ENCODE measurements at regions not wholly inside any gene's neighbourhood (a gene's known extent, or its start where the extent isn't known, plus 50 kb on each side); places are given as distances from the start of the nearest gene placed in this dataset.

GRCh38 chr9:91043056-91043810, 241.6 kb downstream of the SYK start:
- no peak for DNase-seq

- no peak for DNase-seq
Measured at GRCh38 chr9:91043811-91044175, 242.2 kb downstream of the SYK start.

- DNase-seq = no peak
Measured at GRCh38 chr9:91044354-91044753, 242.7 kb downstream of the SYK start.

GRCh38 chr9:91045041-91045440, 243.4 kb downstream of the SYK start:
- no peak for DNase-seq

- DNase-seq = no peak
Measured at GRCh38 chr9:91047529-91047928, 245.9 kb downstream of the SYK start.

GRCh38 chr9:91047993-91048607, 246.5 kb downstream of the SYK start:
- DNase-seq = no peak

GRCh38 chr9:91048749-91049148, 247.1 kb downstream of the SYK start:
- no peak for DNase-seq

GRCh38 chr9:91053824-91054223, 252.2 kb downstream of the SYK start:
- DNase-seq = no peak

- DNase-seq = no peak
Measured at GRCh38 chr9:91055845-91056244, 254.2 kb downstream of the SYK start.

GRCh38 chr9:91056486-91056885, 254.9 kb downstream of the SYK start:
- no peak for DNase-seq

- no peak for DNase-seq
Measured at GRCh38 chr9:91056917-91057316, 255.3 kb downstream of the SYK start.

- DNase-seq = no peak
Measured at GRCh38 chr9:91059713-91060112, 258.1 kb downstream of the SYK start.

GRCh38 chr9:91060520-91061343, 259.1 kb downstream of the SYK start:
- no peak for DNase-seq

GRCh38 chr9:91061506-91061905, 259.9 kb downstream of the SYK start:
- no peak for DNase-seq

GRCh38 chr9:91062281-91062680, 260.7 kb downstream of the SYK start:
- DNase-seq = no peak

- DNase-seq = no peak
Measured at GRCh38 chr9:91063471-91063870, 261.9 kb downstream of the SYK start.

- DNase-seq = no peak
Measured at GRCh38 chr9:91065231-91066041, 263.8 kb downstream of the SYK start.

GRCh38 chr9:91066042-91066415, 264.4 kb downstream of the SYK start:
- no peak for DNase-seq

GRCh38 chr9:91066856-91067255, 265.2 kb downstream of the SYK start:
- DNase-seq = no peak

- DNase-seq = no peak
Measured at GRCh38 chr9:91067306-91067860, 265.8 kb downstream of the SYK start.

- DNase-seq = no peak
Measured at GRCh38 chr9:91071184-91071990, 269.8 kb downstream of the SYK start.
